ENCODE measurements at regions not wholly inside any gene's neighbourhood (a gene's known extent, or its start where the extent isn't known, plus 50 kb on each side); places are given as distances from the start of the nearest gene placed in this dataset.

GRCh38 chr14:94925416-94926173 is 155.7 kb upstream of the GSC start:
- H3K4me3 Mint-ChIP-seq, result no peak overlapping the region
- H3K27me3 Mint-ChIP-seq, result peaks cover 1% of the 10 kb centered on the region
- peak overlapping the region in 1 of 2 donors; percentile 2 for H3K27ac Mint-ChIP-seq
- H3K4me1 Mint-ChIP-seq, result no peaks in the 10 kb centered on the region
- H3K9me3 Mint-ChIP-seq, result peaks cover 0 to 8% of the 10 kb centered on the region in 2 donors
- ATAC-seq, result no peak
- DNase-seq, result no peak

- Mint-ChIP-seq H3K27me3 (peaks cover 13% of the 10 kb centered on the region), H3K4me3 (no peak overlapping the region), H3K4me1 (no peaks in the 10 kb centered on the region), H3K27ac (no peak overlapping the region), H3K9me3 (peaks cover 0 to 8% of the 10 kb centered on the region in 2 donors)
- ATAC-seq (no peak), DNase-seq (no peak)
These were observed 154.3 kb upstream of the GSC start for GRCh38 chr14:94924189-94924588.

GRCh38 chr14:94923786-94924185 is 153.9 kb upstream of the GSC start:
- ATAC-seq (no peak), DNase-seq (no peak)
- H3K4me3 Mint-ChIP-seq, result no peak overlapping the region
- H3K4me1 Mint-ChIP-seq, result no peaks in the 10 kb centered on the region
- H3K27ac Mint-ChIP-seq, result no peak overlapping the region
- peaks cover 13% of the 10 kb centered on the region for H3K27me3 Mint-ChIP-seq
- peaks cover 0 to 8% of the 10 kb centered on the region in 2 donors for H3K9me3 Mint-ChIP-seq

- no peak for DNase-seq
- Mint-ChIP-seq H3K27me3 (peaks cover 13% of the 10 kb centered on the region), H3K4me1 (no peaks in the 10 kb centered on the region), H3K9me3 (peaks cover 0 to 8% of the 10 kb centered on the region in 2 donors), H3K27ac (no peak overlapping the region), H3K4me3 (no peak overlapping the region)
- no peak for ATAC-seq
These were observed 152.8 kb upstream of the GSC start for GRCh38 chr14:94922595-94923239.

- ATAC-seq (no peak), DNase-seq (no peak)
- Mint-ChIP-seq H3K27ac (no peak overlapping the region), H3K9me3 (peaks cover 0 to 8% of the 10 kb centered on the region in 2 donors), H3K27me3 (peaks cover 13% of the 10 kb centered on the region), H3K4me1 (no peaks in the 10 kb centered on the region), H3K4me3 (no peak overlapping the region)
These were observed 152.1 kb upstream of the GSC start for GRCh38 chr14:94921882-94922585.

GRCh38 chr14:94921456-94921855 is 151.5 kb upstream of the GSC start:
- H3K4me3 Mint-ChIP-seq, result no peak overlapping the region
- no peak overlapping the region for H3K27ac Mint-ChIP-seq
- no peak for DNase-seq
- ATAC-seq, result no peak
- H3K4me1 Mint-ChIP-seq, result no peaks in the 10 kb centered on the region
- H3K9me3 Mint-ChIP-seq, result peaks cover 0 to 8% of the 10 kb centered on the region in 2 donors
- H3K27me3 Mint-ChIP-seq, result peaks cover 13% of the 10 kb centered on the region

- no peak for DNase-seq
- ATAC-seq, result no peak
These were observed 150.0 kb upstream of the GSC start for GRCh38 chr14:94919896-94920295.

GRCh38 chr14:94918896-94919295 is 149.0 kb upstream of the GSC start:
- DNase-seq, result no peak
- Mint-ChIP-seq H3K4me3 (no peak overlapping the region), H3K9me3 (no peaks in the 10 kb centered on the region), H3K27me3 (peaks cover 13% of the 10 kb centered on the region), H3K4me1 (no peaks in the 10 kb centered on the region), H3K27ac (no peak overlapping the region)
- ATAC-seq, result no peak

More at GRCh38 chr14:94919896-94920295, 150.0 kb upstream of the GSC start:
- Mint-ChIP-seq H3K27ac (peak overlapping the region in 1 of 2 donors; percentile 72), H3K27me3 (peaks cover 13% of the 10 kb centered on the region), H3K4me3 (no peak overlapping the region), H3K9me3 (no peaks in the 10 kb centered on the region), H3K4me1 (no peaks in the 10 kb centered on the region)

GRCh38 chr14:94917041-94917600 is 147.2 kb upstream of the GSC start:
- H3K27me3 Mint-ChIP-seq, result peaks cover 13% of the 10 kb centered on the region
- no peak for ATAC-seq
- no peak overlapping the region for H3K4me3 Mint-ChIP-seq
- DNase-seq, result no peak
- no peaks in the 10 kb centered on the region for H3K9me3 Mint-ChIP-seq
- no peaks in the 10 kb centered on the region for H3K4me1 Mint-ChIP-seq
- H3K27ac Mint-ChIP-seq, result no peak overlapping the region

GRCh38 chr14:94914191-94914590 is 144.3 kb upstream of the GSC start:
- H3K4me3 Mint-ChIP-seq, result no peak overlapping the region
- H3K9me3 Mint-ChIP-seq, result peaks cover 0 to 7% of the 10 kb centered on the region in 2 donors
- no peaks in the 10 kb centered on the region for H3K4me1 Mint-ChIP-seq
- H3K27me3 Mint-ChIP-seq, result no peaks in the 10 kb centered on the region
- ATAC-seq (no peak), DNase-seq (no peak)
- H3K27ac Mint-ChIP-seq, result no peak overlapping the region

- H3K4me1 Mint-ChIP-seq, result no peaks in the 10 kb centered on the region
- DNase-seq (no peak), ATAC-seq (no peak)
- no peak overlapping the region for H3K4me3 Mint-ChIP-seq
- peak overlapping the region in 1 of 2 donors; percentile 57 for H3K27ac Mint-ChIP-seq
- H3K9me3 Mint-ChIP-seq, result peaks cover 0 to 7% of the 10 kb centered on the region in 2 donors
- no peaks in the 10 kb centered on the region for H3K27me3 Mint-ChIP-seq
These were observed 137.8 kb upstream of the GSC start for GRCh38 chr14:94907626-94908261.

GRCh38 chr14:94906991-94907587 is 137.2 kb upstream of the GSC start:
- no peak for ATAC-seq
- Mint-ChIP-seq H3K27ac (no peak overlapping the region), H3K4me1 (no peaks in the 10 kb centered on the region), H3K9me3 (peaks cover 0 to 7% of the 10 kb centered on the region in 2 donors), H3K4me3 (no peak overlapping the region), H3K27me3 (no peaks in the 10 kb centered on the region)
- no peak for DNase-seq

- Mint-ChIP-seq H3K9me3 (peaks cover 0 to 5% of the 10 kb centered on the region in 2 donors), H3K4me3 (no peak overlapping the region), H3K27ac (no peak overlapping the region), H3K27me3 (no peaks in the 10 kb centered on the region), H3K4me1 (no peaks in the 10 kb centered on the region)
- ATAC-seq (no peak), DNase-seq (no peak)
These were observed 136.7 kb upstream of the GSC start for GRCh38 chr14:94906577-94906976.

GRCh38 chr14:94904636-94905035 is 134.7 kb upstream of the GSC start:
- Mint-ChIP-seq H3K4me1 (no peaks in the 10 kb centered on the region), H3K27me3 (no peaks in the 10 kb centered on the region), H3K9me3 (no peaks in the 10 kb centered on the region), H3K4me3 (no peak overlapping the region), H3K27ac (no peak overlapping the region)
- no peak for DNase-seq
- ATAC-seq, result no peak

- ATAC-seq (no peak), DNase-seq (no peak)
- Mint-ChIP-seq H3K27ac (no peak overlapping the region), H3K9me3 (no peaks in the 10 kb centered on the region), H3K4me3 (no peak overlapping the region), H3K27me3 (no peaks in the 10 kb centered on the region), H3K4me1 (no peaks in the 10 kb centered on the region)
These were observed 134.0 kb upstream of the GSC start for GRCh38 chr14:94903883-94904282.

Data from stimulated activated naive CD8-positive, alpha-beta T cell treated with anti-CD3 and anti-CD28 coated beads, Interleukin-15, amount 100 ng/mL, for 72 hours (primary cell).